DMS153 (cell line): ENCODE measurements at regions not wholly inside any gene's neighbourhood (a gene's known extent, or its start where the extent isn't known, plus 50 kb on each side); places are given as distances from the start of the nearest gene placed in this dataset.

Experiments used
- DNase-seq: peaks from one replicate; lab custom pipeline; 2025; lab: John Stamatoyannopoulos, UW

- DNase-seq = no peak
Measured at GRCh38 chr2:120919771-120920453, 184.2 kb downstream of the GLI2 start.

- no peak for DNase-seq
Measured at GRCh38 chr2:120920454-120921148, 184.9 kb downstream of the GLI2 start.

- DNase-seq = no peak
Measured at GRCh38 chr2:120921457-120921856, 185.8 kb downstream of the GLI2 start.

GRCh38 chr2:120922571-120923332, 187.1 kb downstream of the GLI2 start:
- DNase-seq = no peak

- DNase-seq = no peak
Measured at GRCh38 chr2:120923426-120923825, 187.8 kb downstream of the GLI2 start.

GRCh38 chr2:120924924-120925323, 189.3 kb downstream of the GLI2 start:
- no peak for DNase-seq

- DNase-seq = no peak
Measured at GRCh38 chr2:120926463-120927264, 191.0 kb downstream of the GLI2 start.

- DNase-seq = peak; percentile 4
Measured at GRCh38 chr2:120927265-120927628, 191.6 kb downstream of the GLI2 start.

- no peak for DNase-seq
Measured at GRCh38 chr2:120929829-120930228, 194.2 kb downstream of the GLI2 start.

GRCh38 chr2:120930236-120930635, 194.6 kb downstream of the GLI2 start:
- DNase-seq = no peak

GRCh38 chr2:120930864-120931263, 195.2 kb downstream of the GLI2 start:
- no peak for DNase-seq

- DNase-seq = no peak
Measured at GRCh38 chr2:120932472-120932871, 196.8 kb downstream of the GLI2 start.

- DNase-seq = no peak
Measured at GRCh38 chr2:120932881-120933280, 197.2 kb downstream of the GLI2 start.

GRCh38 chr2:120933693-120934573, 198.3 kb downstream of the GLI2 start:
- no peak for DNase-seq

GRCh38 chr2:120934574-120935338, 199.1 kb downstream of the GLI2 start:
- DNase-seq = no peak

GRCh38 chr2:120935339-120936313, 200.0 kb downstream of the GLI2 start:
- DNase-seq = no peak

GRCh38 chr2:120936476-120937334, 201.0 kb downstream of the GLI2 start:
- DNase-seq = no peak

- no peak for DNase-seq
Measured at GRCh38 chr2:120937686-120938044, 202.0 kb downstream of the GLI2 start.
